ENCODE measurements at regions not wholly inside any gene's neighbourhood (a gene's known extent, or its start where the extent isn't known, plus 50 kb on each side); places are given as distances from the start of the nearest gene placed in this dataset.
"Not testable (repeated sequence)": the region's sequence is repeated elsewhere in the genome, so short reads cannot be mapped to it uniquely, and the experiment has no call there.

GRCh38 chr6:76516924-76517323, 444.5 kb upstream of the IMPG1 start:
- DNase-seq (no peak), ATAC-seq (no peak)

- no peak for ATAC-seq
- no peak for DNase-seq
These were observed 438.0 kb upstream of the IMPG1 start for GRCh38 chr6:76510489-76510888.

GRCh38 chr6:76509397-76509796, 436.9 kb upstream of the IMPG1 start:
- DNase-seq: no peak
- no peak for ATAC-seq

GRCh38 chr6:76506808-76507207, 434.3 kb upstream of the IMPG1 start:
- no peak for ATAC-seq
- DNase-seq: no peak

- ATAC-seq (no peak), DNase-seq (no peak)
These were observed 423.4 kb upstream of the IMPG1 start for GRCh38 chr6:76495909-76496308.

GRCh38 chr6:76491376-76491775, 418.9 kb upstream of the IMPG1 start:
- DNase-seq, ATAC-seq: not testable (repeated sequence)

- ATAC-seq (no peak), DNase-seq (no peak)
These were observed 418.0 kb upstream of the IMPG1 start for GRCh38 chr6:76490456-76490855.

- no peak for DNase-seq
- no peak for ATAC-seq
These were observed 408.6 kb upstream of the IMPG1 start for GRCh38 chr6:76481101-76481500.

GRCh38 chr6:76472858-76473257, 400.4 kb upstream of the IMPG1 start:
- ATAC-seq: no peak
- DNase-seq: no peak

- DNase-seq: no peak
These were observed 393.8 kb upstream of the IMPG1 start for GRCh38 chr6:76466286-76466685.

GRCh38 chr6:76465410-76465809, 392.9 kb upstream of the IMPG1 start:
- ATAC-seq (no peak), DNase-seq (no peak)

More at GRCh38 chr6:76466286-76466685, 393.8 kb upstream of the IMPG1 start:
- ATAC-seq: no peak

- no peak for ATAC-seq
- DNase-seq: no peak
These were observed 380.8 kb upstream of the IMPG1 start for GRCh38 chr6:76453270-76453669.

GRCh38 chr6:76451926-76452709, 379.7 kb upstream of the IMPG1 start:
- no peak for ATAC-seq

GRCh38 chr6:76448109-76448508, 375.6 kb upstream of the IMPG1 start:
- ATAC-seq (no peak), DNase-seq (no peak)

More at GRCh38 chr6:76451926-76452709, 379.7 kb upstream of the IMPG1 start:
- DNase-seq: no peak

- no peak for ATAC-seq
- no peak for DNase-seq
These were observed 369.4 kb upstream of the IMPG1 start for GRCh38 chr6:76441875-76442274.

GRCh38 chr6:76439811-76440210, 367.3 kb upstream of the IMPG1 start:
- ATAC-seq: no peak

GRCh38 chr6:76438768-76439167, 366.3 kb upstream of the IMPG1 start:
- DNase-seq: no peak
- no peak for ATAC-seq

More at GRCh38 chr6:76439811-76440210, 367.3 kb upstream of the IMPG1 start:
- DNase-seq: no peak

- no peak for ATAC-seq
- DNase-seq: no peak
These were observed 362.7 kb upstream of the IMPG1 start for GRCh38 chr6:76435174-76435573.

GRCh38 chr6:76422511-76423213, 350.2 kb upstream of the IMPG1 start:
- no peak for DNase-seq
- ATAC-seq: no peak

- DNase-seq (no peak), ATAC-seq (no peak)
These were observed 347.6 kb upstream of the IMPG1 start for GRCh38 chr6:76420094-76420493.

GRCh38 chr6:76418560-76419223, 346.2 kb upstream of the IMPG1 start:
- ATAC-seq (no peak), DNase-seq (no peak)

GRCh38 chr6:76416821-76417605, 344.6 kb upstream of the IMPG1 start:
- no peak for DNase-seq
- ATAC-seq: no peak

Measured in stimulated activated naive CD8-positive, alpha-beta T cell treated with anti-CD3 and anti-CD28 coated beads, Interleukin-15, Interleukin-2, amounts not matched to agents 100 U/mL and 50 U/mL, for 24 hours (primary cell).